ENCODE measurements at regions not wholly inside any gene's neighbourhood (a gene's known extent, or its start where the extent isn't known, plus 50 kb on each side); places are given as distances from the start of the nearest gene placed in this dataset.

DNA sequence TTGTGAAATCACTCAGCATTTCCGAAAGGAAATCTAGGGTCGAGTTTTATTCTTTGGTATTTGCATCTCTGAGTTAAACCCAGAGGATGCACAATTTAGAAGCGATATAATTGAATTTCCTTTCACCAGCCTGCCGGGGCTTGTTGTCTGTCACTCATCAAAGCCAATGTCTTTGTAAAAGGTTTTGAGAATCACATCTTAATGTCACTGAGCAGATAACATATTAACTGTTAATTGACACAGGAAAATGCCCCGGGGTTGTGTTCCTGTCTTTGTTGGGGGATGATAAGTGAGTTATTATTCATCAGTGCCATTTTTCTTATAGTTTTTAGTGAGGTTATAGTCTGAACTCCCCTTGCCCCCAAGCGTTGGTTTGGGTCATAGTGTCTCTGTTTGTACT, 73.4 kb downstream of the DUSP6 start:
- no peak overlapping the region for H3K4me3 ChIP-seq (ENCODE audit: control insufficient read depth in 2 of 3, extremely low read depth in 1 of 3, insufficient read depth in 2 of 3, low read depth in 1 of 3, low read length in 3 of 3)
- no peak overlapping the region for H3K9ac ChIP-seq (ENCODE audit: control insufficient read depth, extremely low read depth, insufficient read depth, low read length)
- H3K79me2 ChIP-seq (ENCODE audit: control insufficient read depth, insufficient read depth, low read length), result no peaks in the 10 kb centered on the region
- H3K9me3 ChIP-seq (ENCODE audit: control insufficient read depth, low read depth, low read length), result no peaks in the 10 kb centered on the region
- no peaks in the 10 kb centered on the region for H3K27me3 ChIP-seq (ENCODE audit: control insufficient read depth, extremely low read depth, insufficient read depth, low read length)
- no peaks in the 10 kb centered on the region for H4K20me1 ChIP-seq (ENCODE audit: control insufficient read depth, extremely low read depth, insufficient read depth, low read length)
- no peak overlapping the region for H3K27ac ChIP-seq (ENCODE audit: control insufficient read depth, insufficient read depth, low read length)
- H2AFZ ChIP-seq (ENCODE audit: control insufficient read depth, low read length), result no peak overlapping the region
- no peak overlapping the region for H3K4me2 ChIP-seq (ENCODE audit: control insufficient read depth, extremely low read depth, insufficient read depth, low read depth, low read length)
- no peak for TF ChIP-seq EZH2 (IDR thresholded peaks at IDR 0.05; ENCODE audit: low read length)
- TF ChIP-seq, protein P1, sequence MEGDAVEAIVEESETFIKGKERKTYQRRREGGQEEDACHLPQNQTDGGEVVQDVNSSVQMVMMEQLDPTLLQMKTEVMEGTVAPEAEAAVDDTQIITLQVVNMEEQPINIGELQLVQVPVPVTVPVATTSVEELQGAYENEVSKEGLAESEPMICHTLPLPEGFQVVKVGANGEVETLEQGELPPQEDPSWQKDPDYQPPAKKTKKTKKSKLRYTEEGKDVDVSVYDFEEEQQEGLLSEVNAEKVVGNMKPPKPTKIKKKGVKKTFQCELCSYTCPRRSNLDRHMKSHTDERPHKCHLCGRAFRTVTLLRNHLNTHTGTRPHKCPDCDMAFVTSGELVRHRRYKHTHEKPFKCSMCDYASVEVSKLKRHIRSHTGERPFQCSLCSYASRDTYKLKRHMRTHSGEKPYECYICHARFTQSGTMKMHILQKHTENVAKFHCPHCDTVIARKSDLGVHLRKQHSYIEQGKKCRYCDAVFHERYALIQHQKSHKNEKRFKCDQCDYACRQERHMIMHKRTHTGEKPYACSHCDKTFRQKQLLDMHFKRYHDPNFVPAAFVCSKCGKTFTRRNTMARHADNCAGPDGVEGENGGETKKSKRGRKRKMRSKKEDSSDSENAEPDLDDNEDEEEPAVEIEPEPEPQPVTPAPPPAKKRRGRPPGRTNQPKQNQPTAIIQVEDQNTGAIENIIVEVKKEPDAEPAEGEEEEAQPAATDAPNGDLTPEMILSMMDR (optimal IDR thresholded peaks at IDR 0.05 in 1 of 3, IDR thresholded peaks at IDR 0.05 in 1 of 3, conservative IDR thresholded peaks at IDR 0.05 in 1 of 3; ENCODE audit: extremely low read depth in 1 of 3, insufficient read depth in 2 of 3, low read length in 3 of 3), result no peak
- dilution Hi-C loops (cut with MboI; ENCODE audit: extremely low pct_ligation_motif_present, low sequenced_read_pairs), result no loop called here
- FAIRE-seq, result no peak
- no peak for DNase-seq (ENCODE audit: low read depth, low spot score)
- no peaks in the 10 kb centered on the region for H3K36me3 ChIP-seq (ENCODE audit: control insufficient read depth in 2 of 2, extremely low read depth in 1 of 2, insufficient read depth in 2 of 2, low read length in 2 of 2)
- H3K4me1 ChIP-seq (ENCODE audit: control insufficient read depth, extremely low read depth, insufficient read depth, low read length), result no peaks in the 10 kb centered on the region
- H3K9me1 ChIP-seq (ENCODE audit: control insufficient read depth, extremely low read depth, insufficient read depth, low read length), result no peaks in the 10 kb centered on the region

DNA sequence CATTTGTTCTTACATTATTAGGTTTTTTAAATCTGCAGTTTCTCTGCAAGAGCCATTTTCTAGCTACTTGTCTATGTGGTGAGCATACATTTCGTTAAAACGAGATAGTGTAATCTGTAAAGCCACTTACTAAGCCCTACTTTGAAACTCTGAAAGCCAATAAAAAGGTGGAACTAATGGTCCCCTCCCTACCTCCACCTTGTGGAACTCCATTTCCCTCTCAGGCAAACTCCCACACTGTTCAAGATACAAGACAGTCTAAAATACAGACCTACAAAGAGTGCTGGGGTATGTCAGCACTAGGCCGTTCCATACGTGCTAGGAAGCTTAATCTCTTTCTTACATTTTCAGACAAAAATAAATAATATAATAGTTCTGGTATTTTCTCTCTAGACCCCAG, 74.1 kb downstream of the DUSP6 start:
- Histone ChIP-seq H3K9ac (ENCODE audit: control insufficient read depth, extremely low read depth, insufficient read depth, low read length) (no peak overlapping the region), H3K4me1 (ENCODE audit: control insufficient read depth, extremely low read depth, insufficient read depth, low read length) (no peaks in the 10 kb centered on the region), H3K9me3 (ENCODE audit: control insufficient read depth, low read depth, low read length) (no peaks in the 10 kb centered on the region), H2AFZ (ENCODE audit: control insufficient read depth, low read length) (no peak overlapping the region), H3K4me3 (ENCODE audit: control insufficient read depth in 2 of 3, extremely low read depth in 1 of 3, insufficient read depth in 2 of 3, low read depth in 1 of 3, low read length in 3 of 3) (no peak overlapping the region), H3K27me3 (ENCODE audit: control insufficient read depth, extremely low read depth, insufficient read depth, low read length) (no peaks in the 10 kb centered on the region), H3K4me2 (ENCODE audit: control insufficient read depth, extremely low read depth, insufficient read depth, low read depth, low read length) (no peak overlapping the region), H4K20me1 (ENCODE audit: control insufficient read depth, extremely low read depth, insufficient read depth, low read length) (no peaks in the 10 kb centered on the region), H3K36me3 (ENCODE audit: control insufficient read depth in 2 of 2, extremely low read depth in 1 of 2, insufficient read depth in 2 of 2, low read length in 2 of 2) (no peaks in the 10 kb centered on the region), H3K9me1 (ENCODE audit: control insufficient read depth, extremely low read depth, insufficient read depth, low read length) (no peaks in the 10 kb centered on the region), H3K27ac (ENCODE audit: control insufficient read depth, insufficient read depth, low read length) (no peak overlapping the region), H3K79me2 (ENCODE audit: control insufficient read depth, insufficient read depth, low read length) (no peaks in the 10 kb centered on the region)
- FAIRE-seq, result no peak
- no peak for DNase-seq (ENCODE audit: low read depth, low spot score)
- TF ChIP-seq, protein P1 (optimal IDR thresholded peaks at IDR 0.05 in 1 of 3, IDR thresholded peaks at IDR 0.05 in 1 of 3, conservative IDR thresholded peaks at IDR 0.05 in 1 of 3; ENCODE audit: extremely low read depth in 1 of 3, insufficient read depth in 2 of 3, low read length in 3 of 3), result no peak
- TF ChIP-seq EZH2 (IDR thresholded peaks at IDR 0.05; ENCODE audit: low read length), result no peak
- dilution Hi-C loops (cut with MboI; ENCODE audit: extremely low pct_ligation_motif_present, low sequenced_read_pairs), result no loop called here
